SU-DHL-6 (cell line): ENCODE measurements at regions not wholly inside any gene's neighbourhood (a gene's known extent, or its start where the extent isn't known, plus 50 kb on each side); places are given as distances from the start of the nearest gene placed in this dataset.
"Not testable (repeated sequence)": the region's sequence is repeated elsewhere in the genome, so short reads cannot be mapped to it uniquely, and the experiment has no call there.

ENCODE experiments used
- H2AFZ ChIP-seq: fragments of 200-600 bp; sonication (generic); 2 replicates; pipeline ENCODE4 v1.6.1; 2014; ENCODE audit warnings: low read depth, mild to moderate bottlenecking, moderate library complexity, mixed read lengths, antibody characterized with exemption, low read length; ENCODE audit not compliant: severe bottlenecking
- H3F3A ChIP-seq: fragments of 200-600 bp; shearing (Covaris generic); 2 replicates; pipeline ENCODE4 v1.6.0; 2016; ENCODE audit warnings: antibody characterized with exemption, mild to moderate bottlenecking; ENCODE audit not compliant: insufficient read depth
- H3K27ac ChIP-seq: fragments of 200-600 bp; sonication (generic); 2 replicates; pipeline ENCODE4 v1.5.1; 2016; ENCODE audit warnings: low read depth, mild to moderate bottlenecking, low read length, moderate library complexity, mixed read lengths
- H3K27me3 ChIP-seq: fragments of 200-600 bp; sonication (generic), shearing (Covaris generic); 2 replicates; pipeline ENCODE4 v1.6.0; 2014; ENCODE audit warnings: mild to moderate bottlenecking, low read length
- H3K36me3 ChIP-seq: fragments of 200-600 bp; sonication (generic); 2 replicates; pipeline ENCODE4 v1.6.1; 2014; ENCODE audit warnings: mild to moderate bottlenecking, low read length, mixed read lengths
- H3K4me2 ChIP-seq: fragments of 300-600, 200-600 bp; shearing (Covaris generic), sonication (generic); 2 replicates; pipeline ENCODE4 v1.6.0; 2014; ENCODE audit warnings: low read length, low read depth, mild to moderate bottlenecking; ENCODE audit not compliant: poor library complexity, severe bottlenecking
- H3K4me3 ChIP-seq: fragments of 200-600 bp; sonication (generic); 2 replicates; pipeline ENCODE4 v1.5.1; 2014; ENCODE audit warnings: antibody characterized with exemption, low read length, mild to moderate bottlenecking, mixed read lengths; ENCODE audit not compliant: insufficient read depth, poor library complexity, severe bottlenecking
- H3K79me2 ChIP-seq: fragments of 200-600 bp; sonication (generic); 2 replicates; pipeline ENCODE4 v1.6.1; 2014; ENCODE audit warnings: mild to moderate bottlenecking, low read length, moderate library complexity; ENCODE audit not compliant: insufficient read depth
- H3K9ac ChIP-seq: fragments of 200-600 bp; sonication (generic); 2 replicates; pipeline ENCODE4 v1.7.0; 2014; ENCODE audit warnings: mild to moderate bottlenecking, low read length
- H3K9me2 ChIP-seq: fragments of 200-600 bp; sonication (generic); replicated peaks from 2 replicates; pipeline ENCODE4 v1.6.1; 2014; ENCODE audit warnings: low read length; ENCODE audit not compliant: insufficient read depth
- H3K9me3 ChIP-seq: fragments of 200-600 bp; sonication (generic); 2 replicates; pipeline ENCODE4 v1.6.1; 2014; ENCODE audit warnings: low read length, mixed read lengths; ENCODE audit not compliant: insufficient read depth
- H4K20me1 ChIP-seq: fragments of 200-600 bp; sonication (generic); 2 replicates; pipeline ENCODE4 v1.6.1; 2014; ENCODE audit warnings: low read depth, mild to moderate bottlenecking, antibody characterized with exemption, low read length, moderate library complexity, mixed read lengths
- CTCF ChIP-seq: fragments of 200-600 bp; sonication (generic); IDR thresholded peaks from one replicate; pipeline ENCODE4 v1.5.1; 2017; ENCODE audit warnings: antibody characterized with exemption, mild to moderate bottlenecking, low read length, moderate library complexity; ENCODE audit not compliant: insufficient read depth, poor library complexity, severe bottlenecking
- EZH2phosphoT487 ChIP-seq: fragments of 200-600 bp; sonication (generic), shearing (Covaris generic); conservative IDR thresholded peaks from 2 replicates; pipeline ENCODE4 v1.6.1; 2018; ENCODE audit warnings: mild to moderate bottlenecking, antibody characterized with exemption, low read length, moderate library complexity, mixed read lengths

GRCh38 chr5:96101358-96102089 lies 139.9 kb upstream of the ELL2 start:
- no peak overlapping the region for H2AFZ ChIP-seq
- H4K20me1 ChIP-seq = no peaks in the 10 kb centered on the region
- H3K27ac ChIP-seq = no peak overlapping the region
- H3K4me3 ChIP-seq = no peak overlapping the region
- H3K9me2 ChIP-seq = no peaks in the 10 kb centered on the region
- no peaks in the 10 kb centered on the region for H3K9me3 ChIP-seq
- H3K79me2 ChIP-seq = no peaks in the 10 kb centered on the region
- TF ChIP-seq CTCF = no peak
- no peak for TF ChIP-seq EZH2phosphoT487
- H3F3A ChIP-seq = no peaks in the 10 kb centered on the region
- no peaks in the 10 kb centered on the region for H3K36me3 ChIP-seq
- H3K9ac ChIP-seq = no peak overlapping the region
- H3K4me2 ChIP-seq = no peak overlapping the region
- H3K27me3 ChIP-seq = no peaks in the 10 kb centered on the region

- not testable (repeated sequence) for H4K20me1 ChIP-seq
Measured at GRCh38 chr5:96097488-96097887, 135.8 kb upstream of the ELL2 start.

GRCh38 chr5:96096724-96097123 lies 135.1 kb upstream of the ELL2 start:
- no peaks in the 10 kb centered on the region for H4K20me1 ChIP-seq
- H3K4me2 ChIP-seq = no peak overlapping the region
- no peak overlapping the region for H3K4me3 ChIP-seq
- no peaks in the 10 kb centered on the region for H3K27me3 ChIP-seq
- no peaks in the 10 kb centered on the region for H3F3A ChIP-seq
- H3K36me3 ChIP-seq = no peaks in the 10 kb centered on the region
- H3K79me2 ChIP-seq = no peaks in the 10 kb centered on the region
- H3K27ac ChIP-seq = no peak overlapping the region
- TF ChIP-seq EZH2phosphoT487 = no peak
- no peak for TF ChIP-seq CTCF
- H3K9ac ChIP-seq = no peak overlapping the region
- no peaks in the 10 kb centered on the region for H3K9me2 ChIP-seq
- H2AFZ ChIP-seq = no peak overlapping the region
- no peaks in the 10 kb centered on the region for H3K9me3 ChIP-seq

More at GRCh38 chr5:96097488-96097887, 135.8 kb upstream of the ELL2 start:
- not testable (repeated sequence) for H3F3A ChIP-seq, H2AFZ ChIP-seq, H3K9me3 ChIP-seq, H3K4me3 ChIP-seq, H3K36me3 ChIP-seq, H3K27ac ChIP-seq, H3K9ac ChIP-seq, H3K9me2 ChIP-seq, H3K4me2 ChIP-seq, H3K27me3 ChIP-seq, H3K79me2 ChIP-seq

- no peaks in the 10 kb centered on the region for H4K20me1 ChIP-seq
- H3F3A ChIP-seq = no peaks in the 10 kb centered on the region
- no peak overlapping the region for H3K4me3 ChIP-seq
- TF ChIP-seq CTCF (no peak), EZH2phosphoT487 (no peak)
- H3K9me3 ChIP-seq = no peaks in the 10 kb centered on the region
- H3K9me2 ChIP-seq = no peaks in the 10 kb centered on the region
- H3K36me3 ChIP-seq = no peaks in the 10 kb centered on the region
- H2AFZ ChIP-seq = no peak overlapping the region
- H3K4me2 ChIP-seq = no peak overlapping the region
- no peak overlapping the region for H3K27ac ChIP-seq
- H3K79me2 ChIP-seq = no peaks in the 10 kb centered on the region
- no peak overlapping the region for H3K9ac ChIP-seq
- no peaks in the 10 kb centered on the region for H3K27me3 ChIP-seq
Measured at GRCh38 chr5:96094904-96095303, 133.3 kb upstream of the ELL2 start.
